ENCODE measurements at regions not wholly inside any gene's neighbourhood (a gene's known extent, or its start where the extent isn't known, plus 50 kb on each side); places are given as distances from the start of the nearest gene placed in this dataset.
"Not testable (repeated sequence)": the region's sequence is repeated elsewhere in the genome, so short reads cannot be mapped to it uniquely, and the experiment has no call there.

GRCh38 chr5:99247346-99247745, 318.5 kb upstream of the CHD1 start:
- peak; percentile 27 for DNase-seq

GRCh38 chr5:99243111-99243510, 314.3 kb upstream of the CHD1 start:
- no peak for DNase-seq

- no peak for DNase-seq
Measured at GRCh38 chr5:99239826-99240360, 311.1 kb upstream of the CHD1 start.

DNA sequence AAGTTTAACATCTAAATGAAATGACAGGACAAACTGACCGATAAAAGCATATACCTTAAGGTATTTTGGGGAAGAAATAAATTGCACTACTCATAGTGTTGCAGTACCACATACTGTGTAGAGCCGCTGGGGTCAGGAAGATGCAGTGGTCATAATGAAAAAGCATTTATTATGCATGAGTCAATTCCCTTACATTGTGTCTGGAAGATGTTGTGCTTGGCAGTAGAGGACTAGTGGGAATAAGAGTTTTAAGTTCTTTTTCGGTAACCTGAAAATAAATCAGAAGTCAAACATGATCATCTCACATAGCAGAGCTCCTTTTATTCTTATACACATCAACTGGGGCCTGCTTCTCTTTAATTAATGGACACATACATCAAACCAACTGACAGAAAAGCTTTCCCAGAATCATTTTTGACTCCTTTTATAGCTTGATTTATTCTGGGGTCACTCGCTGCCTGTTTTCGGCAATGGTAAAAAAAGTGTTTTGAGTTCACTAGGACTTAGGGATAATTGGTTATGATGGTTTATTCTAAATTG, 262.5 kb upstream of the CHD1 start:
- DNase-seq = no peak

- DNase-seq = no peak
Measured at GRCh38 chr5:99187611-99188010, 258.8 kb upstream of the CHD1 start.

- DNase-seq = no peak
Measured at GRCh38 chr5:99179206-99179605, 250.4 kb upstream of the CHD1 start.

- DNase-seq = no peak
Measured at GRCh38 chr5:99177796-99178195, 249.0 kb upstream of the CHD1 start.

- no peak for DNase-seq
Measured at GRCh38 chr5:99176186-99176585, 247.4 kb upstream of the CHD1 start.

- no peak for DNase-seq
Measured at GRCh38 chr5:99169309-99169708, 240.5 kb upstream of the CHD1 start.

DNA sequence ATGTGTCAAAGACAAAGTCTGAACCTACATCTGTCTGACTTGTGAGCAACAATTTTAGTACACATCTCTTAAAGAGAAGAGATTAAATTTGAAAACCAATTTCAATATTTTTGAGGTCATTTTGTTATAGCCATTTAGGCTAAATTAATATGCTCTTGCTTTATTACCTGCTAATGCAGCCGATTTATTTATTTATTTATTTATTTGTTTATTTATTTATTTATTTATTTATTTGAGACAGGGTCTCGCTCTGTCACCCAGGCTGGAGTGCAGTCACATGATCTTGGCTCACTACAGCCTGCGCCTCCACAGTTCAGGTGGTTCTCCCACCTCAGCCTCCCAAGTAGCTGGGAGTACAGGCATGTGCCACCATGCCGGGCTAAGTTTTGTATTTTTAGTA, 232.7 kb upstream of the CHD1 start:
- DNase-seq = not testable (repeated sequence)

GRCh38 chr5:99156688-99157087, 227.9 kb upstream of the CHD1 start:
- no peak for DNase-seq

DNA sequence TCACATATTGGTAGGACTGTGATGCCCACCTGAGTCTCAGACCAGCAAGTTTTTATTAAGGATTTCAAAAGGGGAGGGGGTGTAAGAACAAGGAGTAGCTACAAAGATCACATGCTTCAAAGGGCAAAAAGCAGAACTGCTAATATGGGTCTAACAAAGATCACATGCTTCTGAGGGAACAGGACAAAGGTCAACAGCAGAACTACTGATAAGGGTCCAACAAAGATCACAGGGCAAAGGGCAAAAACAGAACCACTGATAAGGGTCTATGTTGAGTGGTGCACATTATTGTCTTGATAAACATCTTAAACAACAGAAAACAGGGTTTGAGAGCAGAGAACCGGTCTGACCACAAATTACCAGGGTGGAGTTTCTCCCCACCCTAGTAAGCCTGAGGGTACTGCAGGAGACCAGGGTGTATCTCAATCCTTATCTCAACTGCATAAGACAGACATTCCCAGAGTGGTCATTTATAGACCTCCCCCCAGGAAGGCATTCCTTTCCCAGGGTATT, 214.5 kb upstream of the CHD1 start:
- DNase-seq = not testable (repeated sequence)

DNA sequence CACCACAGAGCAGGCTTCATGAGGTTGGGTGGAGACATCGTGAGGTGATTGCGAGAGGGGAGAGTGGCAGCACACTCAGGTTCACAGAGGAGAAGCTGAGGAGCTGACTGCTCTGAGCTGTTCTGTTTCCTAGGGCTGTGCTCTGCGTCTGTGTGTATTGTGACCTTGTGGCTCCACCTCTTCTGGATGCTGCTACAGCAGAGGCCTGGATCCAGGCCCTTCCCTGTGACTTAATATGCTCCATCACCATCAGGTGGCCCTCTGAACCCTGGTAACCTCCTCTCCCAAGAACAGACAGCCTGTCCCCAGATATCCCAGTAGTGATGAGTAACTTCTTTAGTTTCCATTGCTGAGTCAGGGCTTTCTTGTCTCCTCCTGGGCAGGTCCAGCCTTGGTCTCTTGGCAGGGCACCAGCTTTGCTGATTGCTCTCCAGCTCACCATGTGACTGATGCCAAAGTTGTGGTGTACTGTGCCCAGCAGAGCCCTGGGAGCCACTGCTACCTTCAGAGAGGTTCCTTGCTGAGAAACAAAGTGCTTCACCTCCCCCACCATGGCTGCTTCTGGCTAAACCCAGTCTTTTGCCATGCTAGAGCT, 212.8 kb upstream of the CHD1 start:
- no peak for DNase-seq

DNA sequence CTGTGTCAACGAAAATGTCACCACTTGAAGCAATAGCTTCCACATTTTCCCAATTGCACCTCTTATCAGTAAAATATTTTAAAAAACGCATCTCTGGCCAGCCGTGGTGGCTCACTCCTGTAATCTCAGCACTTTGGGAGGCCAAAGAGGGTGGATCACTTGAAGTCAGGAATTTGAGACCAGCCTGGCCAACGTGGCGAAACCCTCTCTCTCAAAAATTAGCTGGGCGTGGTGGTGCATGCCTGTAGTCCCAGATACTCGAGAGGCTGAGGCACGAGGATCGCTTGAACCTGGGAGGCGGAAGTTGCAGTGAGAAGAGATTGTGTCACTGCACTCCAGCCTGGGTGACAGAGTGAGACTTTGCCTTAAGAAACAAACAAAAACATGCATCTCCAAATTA, 210.1 kb upstream of the CHD1 start:
- no peak for DNase-seq

DNA sequence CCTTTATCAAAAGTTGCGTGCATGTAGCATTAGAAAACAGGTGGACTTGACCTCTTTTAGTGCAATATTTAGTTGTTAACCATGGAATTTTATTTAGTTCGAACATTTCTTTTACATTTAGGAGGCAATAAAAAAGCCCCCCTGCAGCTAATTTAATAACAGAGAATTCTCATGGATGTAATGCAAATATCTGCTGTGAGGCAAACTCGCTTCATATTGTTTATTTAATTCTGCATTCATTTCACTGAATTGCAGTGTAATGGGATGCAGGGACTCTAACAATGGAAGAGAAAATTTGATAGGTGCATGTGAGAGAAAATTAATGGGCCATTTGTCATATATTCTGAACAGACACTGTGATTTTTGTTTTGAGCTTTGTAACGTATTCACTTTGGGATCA, 205.1 kb upstream of the CHD1 start:
- no peak for DNase-seq

DNA sequence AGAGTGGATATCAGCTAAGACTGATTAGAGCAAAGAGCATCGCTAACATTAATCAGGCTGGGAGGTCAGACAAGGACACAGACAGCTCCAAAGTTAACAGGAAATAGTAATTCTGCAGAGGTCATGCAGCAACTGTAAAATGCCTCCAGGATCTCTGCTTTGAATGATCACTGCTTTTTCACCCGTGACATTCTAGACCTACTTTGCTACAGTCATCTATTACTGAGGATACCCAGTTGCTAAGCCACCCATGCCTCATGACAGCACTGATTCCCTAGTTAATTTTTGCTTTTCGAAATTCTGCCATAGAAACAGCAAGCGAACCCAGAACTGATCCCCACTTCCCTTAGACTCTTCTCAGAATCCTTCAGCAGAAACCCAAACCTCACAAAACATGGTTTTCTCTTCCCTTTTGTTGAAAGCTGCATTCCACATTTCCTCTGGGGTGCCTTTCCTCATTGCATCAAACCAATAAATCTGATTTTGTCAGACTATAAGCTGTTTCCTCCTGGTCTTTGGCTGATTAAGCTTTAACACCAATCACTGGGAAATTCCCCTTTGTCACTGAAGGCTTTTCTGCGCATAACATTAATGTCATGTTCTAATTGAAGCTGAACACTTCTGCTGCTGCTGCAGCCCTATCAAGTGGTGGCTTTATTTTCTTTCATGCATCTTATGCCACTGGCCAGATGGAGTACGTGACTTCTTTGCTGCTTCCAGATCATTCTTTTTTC, 201.1 kb upstream of the CHD1 start:
- no peak for DNase-seq

DNA sequence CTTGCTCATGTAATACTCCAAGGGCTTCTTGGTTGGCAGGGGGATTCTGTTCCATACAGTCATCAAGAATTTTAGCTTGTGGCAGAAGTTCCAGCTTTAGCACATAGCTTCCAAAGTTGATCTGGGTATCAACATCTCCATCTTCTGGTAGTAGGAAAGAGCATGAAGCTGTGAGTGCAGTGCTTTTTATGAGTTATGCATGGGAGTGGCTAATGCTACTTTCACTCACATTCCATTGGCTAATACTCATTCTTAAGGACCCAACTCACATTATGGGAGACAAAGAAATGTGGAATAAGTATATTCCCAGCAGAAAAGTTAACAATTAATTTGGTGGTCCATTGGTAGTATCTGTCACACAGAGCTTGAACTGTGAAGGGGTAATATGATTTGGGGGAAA, 194.2 kb upstream of the CHD1 start:
- no peak for DNase-seq

DNA sequence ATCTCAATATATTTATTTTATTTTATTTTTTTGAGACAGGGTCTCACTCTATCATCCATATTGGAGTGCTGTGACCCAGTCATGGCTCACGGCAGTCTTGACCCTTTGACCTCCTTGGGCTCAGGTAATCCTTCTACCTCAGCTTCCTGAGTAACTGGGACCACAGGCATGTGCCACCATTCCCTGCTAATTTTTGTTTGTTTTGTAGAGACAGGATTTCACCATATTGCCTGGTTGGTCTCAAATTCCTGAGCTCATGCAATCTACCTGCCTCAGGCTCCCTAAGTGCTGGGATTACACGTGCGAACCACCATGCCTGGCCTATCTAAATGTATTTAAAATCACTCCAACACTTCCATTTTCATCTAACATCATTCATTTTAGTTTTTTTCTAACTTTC, 190.5 kb upstream of the CHD1 start:
- DNase-seq = no peak

GRCh38 chr5:99116526-99116925, 187.7 kb upstream of the CHD1 start:
- no peak for DNase-seq

- no peak for DNase-seq
Measured at GRCh38 chr5:99109894-99110293, 181.1 kb upstream of the CHD1 start.

- DNase-seq = no peak
Measured at GRCh38 chr5:99105216-99105615, 176.4 kb upstream of the CHD1 start.

DNA sequence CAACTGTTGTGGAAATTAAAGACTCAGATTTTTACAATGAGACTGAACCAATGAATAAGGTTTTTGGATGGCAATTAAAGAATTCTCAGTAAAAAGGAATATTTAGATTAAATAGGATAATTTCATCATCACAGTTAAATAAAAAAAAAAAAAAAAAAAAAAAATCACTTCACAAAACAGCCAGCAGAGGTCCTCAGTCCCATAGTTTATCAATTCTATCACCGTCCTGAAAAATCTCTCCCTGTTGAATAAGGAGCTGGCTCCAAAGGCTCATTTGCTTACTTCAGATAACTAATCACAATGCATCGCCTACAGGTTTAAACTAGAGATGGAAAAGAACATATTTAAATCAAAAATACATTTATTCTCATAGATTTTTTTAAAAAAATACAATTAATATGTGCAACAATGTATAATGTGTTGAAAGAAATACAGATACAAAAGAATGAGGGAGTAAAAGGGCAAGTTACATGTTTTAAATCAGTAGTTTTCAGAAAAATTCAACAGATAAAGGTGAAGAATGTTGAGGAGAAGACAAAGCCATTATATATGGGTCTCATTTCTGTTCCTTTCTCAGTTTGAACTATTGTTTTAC, 175.8 kb upstream of the CHD1 start:
- DNase-seq = no peak

- DNase-seq = no peak
Measured at GRCh38 chr5:99102073-99102697, 173.4 kb upstream of the CHD1 start.

Data from right hindlimb (tissue), 1 donor.